ENCODE measurements at regions not wholly inside any gene's neighbourhood (a gene's known extent, or its start where the extent isn't known, plus 50 kb on each side); places are given as distances from the start of the nearest gene placed in this dataset.
"Not testable (repeated sequence)": the region's sequence is repeated elsewhere in the genome, so short reads cannot be mapped to it uniquely, and the experiment has no call there.

GRCh38 chr15:20272422-20273184 is 269.0 kb downstream of the GOLGA6L6 start:
- DNase-seq (ENCODE audit: low read depth in 2 of 2, low spot score in 1 of 2), result no peak

GRCh38 chr15:20271647-20272046 is 270.0 kb downstream of the GOLGA6L6 start:
- no peak for DNase-seq (ENCODE audit: low read depth in 2 of 2, low spot score in 1 of 2)

- not testable (repeated sequence) for DNase-seq (ENCODE audit: low read depth in 2 of 2, low spot score in 1 of 2)
Measured at GRCh38 chr15:20269956-20270355, 271.6 kb downstream of the GOLGA6L6 start.

GRCh38 chr15:20267996-20268395 is 273.6 kb downstream of the GOLGA6L6 start:
- DNase-seq (ENCODE audit: low read depth in 2 of 2, low spot score in 1 of 2), result not testable (repeated sequence)

GRCh38 chr15:20267051-20267730 is 274.4 kb downstream of the GOLGA6L6 start:
- not testable (repeated sequence) for DNase-seq (ENCODE audit: low read depth in 2 of 2, low spot score in 1 of 2)

GRCh38 chr15:20265710-20266109 is 275.9 kb downstream of the GOLGA6L6 start:
- not testable (repeated sequence) for DNase-seq (ENCODE audit: low read depth in 2 of 2, low spot score in 1 of 2)

GRCh38 chr15:20261321-20262280 is 280.0 kb downstream of the GOLGA6L6 start:
- DNase-seq (ENCODE audit: low read depth in 2 of 2, low spot score in 1 of 2), result not testable (repeated sequence)

GRCh38 chr15:20260650-20261049 is 280.9 kb downstream of the GOLGA6L6 start:
- DNase-seq (ENCODE audit: low read depth in 2 of 2, low spot score in 1 of 2), result not testable (repeated sequence)

- not testable (repeated sequence) for DNase-seq (ENCODE audit: low read depth in 2 of 2, low spot score in 1 of 2)
Measured at GRCh38 chr15:20259559-20260190, 281.9 kb downstream of the GOLGA6L6 start.

- not testable (repeated sequence) for DNase-seq (ENCODE audit: low read depth in 2 of 2, low spot score in 1 of 2)
Measured at GRCh38 chr15:20256394-20256793, 285.2 kb downstream of the GOLGA6L6 start.

- DNase-seq (ENCODE audit: low read depth in 2 of 2, low spot score in 1 of 2), result not testable (repeated sequence)
Measured at GRCh38 chr15:20255641-20256040, 286.0 kb downstream of the GOLGA6L6 start.

GRCh38 chr15:20253047-20253615 is 288.5 kb downstream of the GOLGA6L6 start:
- DNase-seq (ENCODE audit: low read depth in 2 of 2, low spot score in 1 of 2), result not testable (repeated sequence)

- not testable (repeated sequence) for DNase-seq (ENCODE audit: low read depth in 2 of 2, low spot score in 1 of 2)
Measured at GRCh38 chr15:20252040-20252439, 289.6 kb downstream of the GOLGA6L6 start.

GRCh38 chr15:20251214-20252005 is 290.2 kb downstream of the GOLGA6L6 start:
- DNase-seq (ENCODE audit: low read depth in 2 of 2, low spot score in 1 of 2), result not testable (repeated sequence)

GRCh38 chr15:20250206-20250605 is 291.4 kb downstream of the GOLGA6L6 start:
- DNase-seq (ENCODE audit: low read depth in 2 of 2, low spot score in 1 of 2), result not testable (repeated sequence)

- DNase-seq (ENCODE audit: low read depth in 2 of 2, low spot score in 1 of 2), result not testable (repeated sequence)
Measured at GRCh38 chr15:20249677-20249970, 292.0 kb downstream of the GOLGA6L6 start.

- not testable (repeated sequence) for DNase-seq (ENCODE audit: low read depth in 2 of 2, low spot score in 1 of 2)
Measured at GRCh38 chr15:20248434-20248833, 293.2 kb downstream of the GOLGA6L6 start.

- not testable (repeated sequence) for DNase-seq (ENCODE audit: low read depth in 2 of 2, low spot score in 1 of 2)
Measured at GRCh38 chr15:20247137-20247536, 294.5 kb downstream of the GOLGA6L6 start.

- DNase-seq (ENCODE audit: low read depth in 2 of 2, low spot score in 1 of 2), result not testable (repeated sequence)
Measured at GRCh38 chr15:20246624-20247023, 295.0 kb downstream of the GOLGA6L6 start.

GRCh38 chr15:20245856-20246255 is 295.7 kb downstream of the GOLGA6L6 start:
- DNase-seq (ENCODE audit: low read depth in 2 of 2, low spot score in 1 of 2), result not testable (repeated sequence)
